ENCODE measurements at regions not wholly inside any gene's neighbourhood (a gene's known extent, or its start where the extent isn't known, plus 50 kb on each side); places are given as distances from the start of the nearest gene placed in this dataset.

DNA sequence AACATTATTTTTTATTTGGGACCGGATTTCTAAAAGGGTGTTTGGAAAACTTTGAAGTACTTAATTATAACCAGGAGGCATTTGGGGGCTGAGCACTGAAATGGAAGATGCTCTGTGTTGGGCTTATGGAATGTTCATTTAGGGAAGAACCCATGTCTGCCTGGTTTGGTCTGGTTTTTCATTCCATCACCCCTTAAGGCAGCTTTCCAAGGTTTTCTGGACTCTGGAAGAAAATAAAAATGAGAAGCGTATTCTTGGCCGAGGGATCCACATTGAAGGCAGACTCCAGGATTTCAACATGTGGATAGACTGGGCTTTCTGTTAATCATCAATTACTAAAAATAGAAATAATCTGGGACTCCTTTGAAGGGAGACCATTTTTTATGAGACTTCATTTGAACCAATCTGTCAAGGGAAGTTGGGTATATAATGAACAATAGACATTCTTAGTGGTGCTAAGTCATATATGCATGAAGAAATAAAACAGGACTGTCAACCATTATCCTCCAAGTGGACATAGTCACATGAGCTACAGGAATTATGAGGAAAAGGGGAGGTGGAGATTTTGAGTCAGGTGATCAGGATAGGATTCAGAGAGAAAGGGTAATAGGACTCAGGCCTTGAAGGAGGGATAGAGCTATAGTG, 270.5 kb upstream of the ADAMTS9 start:
- Histone ChIP-seq H3K79me2 (ENCODE audit: insufficient read depth) (no peaks in the 10 kb centered on the region), H2AFZ (ENCODE audit: low read depth) (no peak overlapping the region), H3K4me1 (ENCODE audit: control insufficient read depth in 1 of 2, insufficient read depth in 2 of 2, low read depth in 1 of 2, low read length in 1 of 2) (peaks cover 0 to 8% of the 10 kb centered on the region in 2 experiments; a peak in 2 of 4 replicates), H4K20me1 (ENCODE audit: insufficient read depth) (no peaks in the 10 kb centered on the region), H3K9me3 (no peaks in the 10 kb centered on the region), H3K4me2 (no peak overlapping the region), H3K9me2 (no peaks in the 10 kb centered on the region), H3K4me3 (ENCODE audit: low read depth in 2 of 2, low read length in 1 of 2) (no peak overlapping the region), H3F3A (replicated peaks; ENCODE audit: insufficient read depth) (no peaks in the 10 kb centered on the region), H3K27ac (ENCODE audit: low read depth in 2 of 2, low read length in 1 of 2) (no peak overlapping the region), H3K27me3 (ENCODE audit: insufficient read depth) (no peaks in the 10 kb centered on the region), H3K9ac (no peak overlapping the region), H3K36me3 (replicated peaks in 1 of 2; ENCODE audit: control insufficient read depth in 1 of 2, insufficient read depth in 2 of 2, low read length in 1 of 2) (no peaks in the 10 kb centered on the region)
- DNase-seq = no peak
- ChIA-PET POLR2A (no interaction called here), CTCF (interaction anchor here (1.2 kb wide), 1 partner anchor 8 kb away, joined by 3 read pairs; no protein-coding TSS in a partner anchor)
- 85% methylated on average over 3 of the region's 3 CpGs for WGBS (ENCODE audit: low lambda C conversion rate)
- TF ChIP-seq, protein P1, sequence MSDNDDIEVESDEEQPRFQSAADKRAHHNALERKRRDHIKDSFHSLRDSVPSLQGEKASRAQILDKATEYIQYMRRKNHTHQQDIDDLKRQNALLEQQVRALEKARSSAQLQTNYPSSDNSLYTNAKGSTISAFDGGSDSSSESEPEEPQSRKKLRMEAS (IDR thresholded peaks at IDR 0.05; ENCODE audit: low read depth) = no peak
- TF ChIP-seq EP300 (IDR thresholded peaks at IDR 0.05; ENCODE audit: borderline replicate concordance in 1 of 2, low read depth in 1 of 2, low read length in 1 of 2) (no peak), JUND (IDR thresholded peaks at IDR 0.05) (no peak), FOXJ3 (CRISPR knock-in tag; IDR thresholded peaks at IDR 0.05) (no peak), RXRA (IDR thresholded peaks at IDR 0.05; ENCODE audit: borderline replicate concordance, low read depth) (no peak), NFIC (IDR thresholded peaks at IDR 0.05; ENCODE audit: borderline replicate concordance) (no peak), GATA2 (CRISPR knock-in tag; IDR thresholded peaks at IDR 0.05) (no peak), EZH2phosphoT487 (IDR thresholded peaks at IDR 0.05; ENCODE audit: borderline replicate concordance, low read depth) (no peak), RFX5 (IDR thresholded peaks at IDR 0.05; ENCODE audit: low read length) (no peak), TEAD4 (IDR thresholded peaks at IDR 0.05; ENCODE audit: borderline replicate concordance, insufficient read depth) (no peak), CHD2 (IDR thresholded peaks at IDR 0.05; ENCODE audit: low read length, partially characterized antibody) (no peak), FOXM1 (IDR thresholded peaks at IDR 0.05; ENCODE audit: low read depth) (no peak), NRF1 (IDR thresholded peaks at IDR 0.05; ENCODE audit: low read depth, low read length) (no peak)
- TF ChIP-seq, protein P2, sequence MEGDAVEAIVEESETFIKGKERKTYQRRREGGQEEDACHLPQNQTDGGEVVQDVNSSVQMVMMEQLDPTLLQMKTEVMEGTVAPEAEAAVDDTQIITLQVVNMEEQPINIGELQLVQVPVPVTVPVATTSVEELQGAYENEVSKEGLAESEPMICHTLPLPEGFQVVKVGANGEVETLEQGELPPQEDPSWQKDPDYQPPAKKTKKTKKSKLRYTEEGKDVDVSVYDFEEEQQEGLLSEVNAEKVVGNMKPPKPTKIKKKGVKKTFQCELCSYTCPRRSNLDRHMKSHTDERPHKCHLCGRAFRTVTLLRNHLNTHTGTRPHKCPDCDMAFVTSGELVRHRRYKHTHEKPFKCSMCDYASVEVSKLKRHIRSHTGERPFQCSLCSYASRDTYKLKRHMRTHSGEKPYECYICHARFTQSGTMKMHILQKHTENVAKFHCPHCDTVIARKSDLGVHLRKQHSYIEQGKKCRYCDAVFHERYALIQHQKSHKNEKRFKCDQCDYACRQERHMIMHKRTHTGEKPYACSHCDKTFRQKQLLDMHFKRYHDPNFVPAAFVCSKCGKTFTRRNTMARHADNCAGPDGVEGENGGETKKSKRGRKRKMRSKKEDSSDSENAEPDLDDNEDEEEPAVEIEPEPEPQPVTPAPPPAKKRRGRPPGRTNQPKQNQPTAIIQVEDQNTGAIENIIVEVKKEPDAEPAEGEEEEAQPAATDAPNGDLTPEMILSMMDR (IDR thresholded peaks at IDR 0.05) = no peak
- TF ChIP-seq, protein P3, sequence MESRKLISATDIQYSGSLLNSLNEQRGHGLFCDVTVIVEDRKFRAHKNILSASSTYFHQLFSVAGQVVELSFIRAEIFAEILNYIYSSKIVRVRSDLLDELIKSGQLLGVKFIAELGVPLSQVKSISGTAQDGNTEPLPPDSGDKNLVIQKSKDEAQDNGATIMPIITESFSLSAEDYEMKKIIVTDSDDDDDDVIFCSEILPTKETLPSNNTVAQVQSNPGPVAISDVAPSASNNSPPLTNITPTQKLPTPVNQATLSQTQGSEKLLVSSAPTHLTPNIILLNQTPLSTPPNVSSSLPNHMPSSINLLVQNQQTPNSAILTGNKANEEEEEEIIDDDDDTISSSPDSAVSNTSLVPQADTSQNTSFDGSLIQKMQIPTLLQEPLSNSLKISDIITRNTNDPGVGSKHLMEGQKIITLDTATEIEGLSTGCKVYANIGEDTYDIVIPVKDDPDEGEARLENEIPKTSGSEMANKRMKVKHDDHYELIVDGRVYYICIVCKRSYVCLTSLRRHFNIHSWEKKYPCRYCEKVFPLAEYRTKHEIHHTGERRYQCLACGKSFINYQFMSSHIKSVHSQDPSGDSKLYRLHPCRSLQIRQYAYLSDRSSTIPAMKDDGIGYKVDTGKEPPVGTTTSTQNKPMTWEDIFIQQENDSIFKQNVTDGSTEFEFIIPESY (IDR thresholded peaks at IDR 0.05; ENCODE audit: borderline replicate concordance, low read depth) = no peak
